ENCODE measurements at regions not wholly inside any gene's neighbourhood (a gene's known extent, or its start where the extent isn't known, plus 50 kb on each side); places are given as distances from the start of the nearest gene placed in this dataset.

DNA sequence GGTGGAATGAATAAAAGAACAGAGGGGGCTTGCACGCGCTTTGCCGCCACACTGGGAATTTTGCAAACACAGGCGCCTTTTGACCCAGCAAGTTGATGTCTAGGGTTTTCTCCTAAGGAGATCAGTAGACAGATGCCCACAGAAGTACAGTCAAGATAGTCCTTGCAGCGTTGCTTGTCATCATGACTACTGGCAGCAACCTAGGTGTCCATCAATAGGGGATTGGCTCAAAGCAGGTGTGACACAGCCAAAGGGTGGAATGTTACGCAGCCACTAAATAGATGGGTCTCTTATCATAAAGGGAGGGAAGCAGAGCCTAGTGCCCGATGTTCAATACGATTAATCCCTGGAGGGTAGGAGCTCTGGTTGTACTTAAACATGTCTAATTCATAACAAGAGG is 63.8 kb upstream of the GGTA1 start:
- TF ChIP-seq, protein P1, sequence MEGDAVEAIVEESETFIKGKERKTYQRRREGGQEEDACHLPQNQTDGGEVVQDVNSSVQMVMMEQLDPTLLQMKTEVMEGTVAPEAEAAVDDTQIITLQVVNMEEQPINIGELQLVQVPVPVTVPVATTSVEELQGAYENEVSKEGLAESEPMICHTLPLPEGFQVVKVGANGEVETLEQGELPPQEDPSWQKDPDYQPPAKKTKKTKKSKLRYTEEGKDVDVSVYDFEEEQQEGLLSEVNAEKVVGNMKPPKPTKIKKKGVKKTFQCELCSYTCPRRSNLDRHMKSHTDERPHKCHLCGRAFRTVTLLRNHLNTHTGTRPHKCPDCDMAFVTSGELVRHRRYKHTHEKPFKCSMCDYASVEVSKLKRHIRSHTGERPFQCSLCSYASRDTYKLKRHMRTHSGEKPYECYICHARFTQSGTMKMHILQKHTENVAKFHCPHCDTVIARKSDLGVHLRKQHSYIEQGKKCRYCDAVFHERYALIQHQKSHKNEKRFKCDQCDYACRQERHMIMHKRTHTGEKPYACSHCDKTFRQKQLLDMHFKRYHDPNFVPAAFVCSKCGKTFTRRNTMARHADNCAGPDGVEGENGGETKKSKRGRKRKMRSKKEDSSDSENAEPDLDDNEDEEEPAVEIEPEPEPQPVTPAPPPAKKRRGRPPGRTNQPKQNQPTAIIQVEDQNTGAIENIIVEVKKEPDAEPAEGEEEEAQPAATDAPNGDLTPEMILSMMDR (conservative IDR thresholded peaks at IDR 0.05; ENCODE audit: low read length): no peak
- TF ChIP-seq EZH2phosphoT487 (IDR thresholded peaks at IDR 0.05; ENCODE audit: borderline replicate concordance): no peak

All from Loucy (cell line).